Caco-2 (cell line): ENCODE measurements at regions not wholly inside any gene's neighbourhood (a gene's known extent, or its start where the extent isn't known, plus 50 kb on each side); places are given as distances from the start of the nearest gene placed in this dataset.

ENCODE experiments used
- BruUV-seq: library from RNA; stranded (reverse); fragments of 400-500 nt; replicated peaks from 2 replicates; lab custom pipeline; 2021; lab: Mats Ljungman, UMichigan
- CTCF ChIA-PET: fragments of 300-600 bp; sonication (Branson Sonifier 250); formaldehyde crosslinking; loops from one replicate; lab custom pipeline; 2022; ENCODE audit warnings: antibody characterized with exemption; lab: Charles Lee
- POLR2A ChIA-PET: fragments of 300-600 bp; sonication (Branson Sonifier 250); formaldehyde crosslinking; loops from one replicate; lab custom pipeline; 2022; ENCODE audit warnings: antibody characterized with exemption; lab: Charles Lee
- DNase-seq, 2 experiments: peaks; one replicate each; pipeline versions ENCODE4 v3.0.0 to v3.0.0-alpha.2; 2020 to 2022
- H3K27me3 ChIP-seq: replicated peaks from 2 replicates; pipeline ENCODE4 v1.6.0; 2011; ENCODE audit warnings: low read length; ENCODE audit not compliant: control insufficient read depth, insufficient read depth
- H3K36me3 ChIP-seq: 2 replicates; pipeline ENCODE4 v1.5.1; 2011; ENCODE audit warnings: low read length; ENCODE audit not compliant: control insufficient read depth, insufficient read depth
- H3K4me1 ChIP-seq: fragments of 250-450 bp; sonication (Bioruptor Pico); 2 replicates; pipeline ENCODE4 v1.5.1; 2020; ENCODE audit warnings: mild to moderate bottlenecking
- H3K4me3 ChIP-seq: 2 replicates; pipeline ENCODE4 v1.5.1; 2011; ENCODE audit warnings: low read depth, mild to moderate bottlenecking, control low read depth, low read length
- H3K9me3 ChIP-seq: fragments of 250-450 bp; sonication (Bioruptor Pico); 2 replicates; pipeline ENCODE4 v1.5.1; 2020; ENCODE audit warnings: mild to moderate bottlenecking, moderate library complexity
- H3K27ac Mint-ChIP-seq: one replicate; pipeline ENCODE4 v1.8.0; 2022; ENCODE audit warnings: mixed read lengths; ENCODE audit not compliant: unreplicated experiment
- H3K27me3 Mint-ChIP-seq: one replicate; pipeline ENCODE4 v1.8.0; 2022; ENCODE audit warnings: mixed read lengths; ENCODE audit not compliant: insufficient read depth, unreplicated experiment
- H3K36me3 Mint-ChIP-seq: one replicate; pipeline ENCODE4 v1.8.0; 2022; ENCODE audit warnings: mild to moderate bottlenecking, mixed read lengths; ENCODE audit not compliant: insufficient read depth, unreplicated experiment
- H3K4me1 Mint-ChIP-seq: one replicate; pipeline ENCODE4 v1.8.0; 2022; ENCODE audit warnings: low read depth, mixed read lengths; ENCODE audit not compliant: unreplicated experiment
- H3K4me3 Mint-ChIP-seq: one replicate; pipeline ENCODE4 v1.8.0; 2022; ENCODE audit warnings: mild to moderate bottlenecking, moderate library complexity, mixed read lengths; ENCODE audit not compliant: unreplicated experiment
- H3K9me3 Mint-ChIP-seq: one replicate; pipeline ENCODE4 v1.8.0; 2022; ENCODE audit warnings: mixed read lengths; ENCODE audit not compliant: unreplicated experiment
- intact Hi-C: fragments of 100-400 bp; cut with micrococcal nuclease; formaldehyde crosslinking; loops from one replicate; pipeline ENCODE4 v1.10.0; 2022; ENCODE audit not compliant: unreplicated experiment
- TF ChIP-seq, protein P1 (sequence below), 2 experiments: fragments of 200-600 bp in 1 of 2; IDR thresholded peaks; 1 replicate in 1 of 2; 2 replicates in 1 of 2; pipeline versions ENCODE4 v1.5.1 to v1.8.0; 2011 to 2022; ENCODE audit warnings: antibody characterized with exemption in 1 of 2, control low read depth in 1 of 2, inconsistent platforms in 1 of 2, low read depth in 1 of 2, low read length in 1 of 2, mild to moderate bottlenecking in 1 of 2, moderate library complexity in 1 of 2; ENCODE audit not compliant: insufficient read depth in 1 of 2, severe bottlenecking in 1 of 2, unreplicated experiment in 1 of 2

DNA sequence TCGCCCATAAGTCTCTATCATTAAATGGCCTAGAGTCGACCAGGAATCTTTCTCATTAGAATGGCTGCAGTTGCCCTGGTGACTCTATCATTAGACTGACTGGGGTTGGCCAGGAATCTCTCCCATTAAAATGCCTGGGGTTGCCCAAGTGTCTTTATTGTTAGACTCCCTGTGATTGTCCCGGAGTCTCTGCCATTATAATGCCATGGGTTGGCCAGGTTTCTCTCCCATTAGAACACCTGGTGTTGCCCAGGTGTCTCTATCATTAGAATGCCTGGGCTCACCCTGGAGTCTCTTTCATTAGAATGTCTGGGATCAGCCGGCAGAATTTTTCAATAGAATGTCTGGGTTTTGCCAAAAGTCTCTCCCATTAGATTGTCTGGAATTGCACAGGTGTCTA is 1459.3 kb downstream of the UQCRFS1 start:
- no peaks in the 10 kb centered on the region for H3K4me1 ChIP-seq
- Mint-ChIP-seq H3K9me3 (peaks cover 21% of the 10 kb centered on the region), H3K4me1 (no peaks in the 10 kb centered on the region), H3K4me3 (no peak overlapping the region), H3K27me3 (no peaks in the 10 kb centered on the region), H3K27ac (no peak overlapping the region), H3K36me3 (no peaks in the 10 kb centered on the region)
- H3K36me3 ChIP-seq = no peaks in the 10 kb centered on the region
- no TSS peak for BruUV-seq
- H3K27me3 ChIP-seq = no peaks in the 10 kb centered on the region
- no peak for DNase-seq
- TF ChIP-seq, protein P1, sequence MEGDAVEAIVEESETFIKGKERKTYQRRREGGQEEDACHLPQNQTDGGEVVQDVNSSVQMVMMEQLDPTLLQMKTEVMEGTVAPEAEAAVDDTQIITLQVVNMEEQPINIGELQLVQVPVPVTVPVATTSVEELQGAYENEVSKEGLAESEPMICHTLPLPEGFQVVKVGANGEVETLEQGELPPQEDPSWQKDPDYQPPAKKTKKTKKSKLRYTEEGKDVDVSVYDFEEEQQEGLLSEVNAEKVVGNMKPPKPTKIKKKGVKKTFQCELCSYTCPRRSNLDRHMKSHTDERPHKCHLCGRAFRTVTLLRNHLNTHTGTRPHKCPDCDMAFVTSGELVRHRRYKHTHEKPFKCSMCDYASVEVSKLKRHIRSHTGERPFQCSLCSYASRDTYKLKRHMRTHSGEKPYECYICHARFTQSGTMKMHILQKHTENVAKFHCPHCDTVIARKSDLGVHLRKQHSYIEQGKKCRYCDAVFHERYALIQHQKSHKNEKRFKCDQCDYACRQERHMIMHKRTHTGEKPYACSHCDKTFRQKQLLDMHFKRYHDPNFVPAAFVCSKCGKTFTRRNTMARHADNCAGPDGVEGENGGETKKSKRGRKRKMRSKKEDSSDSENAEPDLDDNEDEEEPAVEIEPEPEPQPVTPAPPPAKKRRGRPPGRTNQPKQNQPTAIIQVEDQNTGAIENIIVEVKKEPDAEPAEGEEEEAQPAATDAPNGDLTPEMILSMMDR (IDR thresholded peaks at IDR 0.05; ENCODE audit: insufficient read depth in 1 of 2, low read depth in 1 of 2, low read length in 1 of 2, severe bottlenecking in 1 of 2, unreplicated experiment in 1 of 2) = no peak
- no peaks in the 10 kb centered on the region for H3K9me3 ChIP-seq
- intact Hi-C loops = no loop called here
- ChIA-PET CTCF (no interaction called here), POLR2A (no interaction called here)
- H3K4me3 ChIP-seq = no peak overlapping the region

DNA sequence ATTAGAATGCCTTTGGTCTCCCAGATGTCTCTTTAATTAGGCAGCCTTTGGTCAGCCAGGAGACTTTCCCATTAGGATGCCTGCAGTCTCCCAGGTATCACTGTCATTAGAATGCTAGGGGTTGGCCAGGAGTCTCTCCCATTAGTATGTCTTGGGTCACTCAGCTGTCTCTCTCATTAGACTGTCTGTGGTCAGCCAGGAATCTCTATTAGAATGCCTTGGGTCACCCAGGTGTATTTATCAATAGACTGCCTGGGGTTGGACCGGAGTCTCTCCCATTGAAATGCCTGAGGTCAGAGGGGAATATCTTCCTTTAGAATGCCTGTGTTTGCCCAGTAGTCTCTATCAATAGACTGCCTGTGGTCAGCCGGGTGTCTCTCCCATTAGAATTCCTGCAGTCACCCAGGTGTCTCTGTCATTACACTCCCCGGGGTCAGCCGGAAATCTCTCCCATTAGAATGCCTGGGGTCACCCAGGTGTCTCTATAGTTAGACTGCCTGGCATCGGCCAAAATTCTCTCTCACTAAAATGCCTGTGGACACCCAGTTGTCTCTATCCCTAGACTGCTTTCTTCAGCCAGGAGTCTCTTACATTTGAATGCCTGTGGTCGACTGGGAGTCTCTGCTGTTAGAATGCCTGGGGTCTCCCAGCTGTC is 1460.3 kb downstream of the UQCRFS1 start:
- H3K27me3 ChIP-seq = no peaks in the 10 kb centered on the region
- ChIA-PET CTCF (no interaction called here), POLR2A (no interaction called here)
- no peaks in the 10 kb centered on the region for H3K36me3 ChIP-seq
- intact Hi-C loops = no loop called here
- peak in 1 of 2 experiments; percentile 12 for DNase-seq
- Mint-ChIP-seq H3K27me3 (no peaks in the 10 kb centered on the region), H3K9me3 (peaks cover 21% of the 10 kb centered on the region), H3K4me3 (no peak overlapping the region), H3K36me3 (no peaks in the 10 kb centered on the region), H3K27ac (no peak overlapping the region), H3K4me1 (no peaks in the 10 kb centered on the region)
- BruUV-seq = no TSS peak
- TF ChIP-seq, protein P1 (IDR thresholded peaks at IDR 0.05; ENCODE audit: insufficient read depth in 1 of 2, low read depth in 1 of 2, low read length in 1 of 2, severe bottlenecking in 1 of 2, unreplicated experiment in 1 of 2) = no peak
- H3K4me3 ChIP-seq = no peak overlapping the region
- no peaks in the 10 kb centered on the region for H3K9me3 ChIP-seq
- H3K4me1 ChIP-seq = no peaks in the 10 kb centered on the region

DNA sequence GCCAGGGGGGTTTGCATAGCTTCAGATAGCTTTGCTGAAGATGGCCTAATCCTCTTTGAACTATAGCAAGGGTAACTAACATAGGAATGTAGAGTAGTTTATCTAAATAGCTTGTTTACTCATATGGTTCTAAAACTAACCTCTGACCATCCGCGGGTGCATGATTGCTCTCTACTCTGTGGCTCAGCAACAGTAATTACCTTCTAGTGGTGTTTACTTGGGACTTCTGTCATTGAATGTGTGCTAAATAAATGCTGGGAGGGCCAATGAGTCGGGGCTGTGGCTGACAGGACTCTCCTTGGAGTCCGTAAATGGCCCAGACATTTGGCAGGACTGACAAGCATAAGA is 1461.9 kb downstream of the UQCRFS1 start:
- TF ChIP-seq, protein P1 (IDR thresholded peaks at IDR 0.05; ENCODE audit: insufficient read depth in 1 of 2, low read depth in 1 of 2, low read length in 1 of 2, severe bottlenecking in 1 of 2, unreplicated experiment in 1 of 2) = no peak
- H3K27me3 Mint-ChIP-seq = no peaks in the 10 kb centered on the region
- POLR2A ChIA-PET = no interaction called here
- DNase-seq = no peak
- no peaks in the 10 kb centered on the region for H3K27me3 ChIP-seq
- no peaks in the 10 kb centered on the region for H3K4me1 ChIP-seq
- H3K36me3 Mint-ChIP-seq = no peaks in the 10 kb centered on the region
- no peaks in the 10 kb centered on the region for H3K9me3 ChIP-seq
- no peaks in the 10 kb centered on the region for H3K4me1 Mint-ChIP-seq
- H3K36me3 ChIP-seq = no peaks in the 10 kb centered on the region
- H3K4me3 ChIP-seq = no peak overlapping the region
- intact Hi-C loops = no loop called here
- H3K4me3 Mint-ChIP-seq = no peak overlapping the region
- H3K9me3 Mint-ChIP-seq = peaks cover 8% of the 10 kb centered on the region
- no TSS peak for BruUV-seq
- CTCF ChIA-PET = no interaction called here
- H3K27ac Mint-ChIP-seq = no peak overlapping the region
